ENCODE measurements at regions not wholly inside any gene's neighbourhood (a gene's known extent, or its start where the extent isn't known, plus 50 kb on each side); places are given as distances from the start of the nearest gene placed in this dataset.
A peak's percentile ranks its signal among the peaks of the same experiment; 100 is the strongest.

DNA sequence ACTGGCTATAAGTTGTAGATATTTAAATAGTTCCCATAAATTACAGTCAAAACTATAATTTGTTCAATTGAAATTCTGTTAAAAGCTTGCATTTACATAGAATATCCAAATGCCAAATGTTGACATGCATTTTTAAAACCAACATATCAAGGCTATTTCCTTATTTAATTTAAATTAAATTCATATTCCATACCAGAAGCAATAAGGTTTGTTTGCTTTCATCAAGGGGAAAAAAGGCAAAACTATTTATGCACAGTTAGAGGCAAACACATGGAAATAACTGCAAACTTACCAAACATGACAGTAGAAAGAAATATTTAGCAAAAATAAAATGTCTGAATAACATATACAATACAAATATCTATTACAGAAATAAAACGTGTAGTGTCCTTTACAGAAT lies 1581.2 kb upstream of the TENM4 start:
- DNase-seq (ENCODE audit: low spot score), result no peak

GRCh38 chr11:81010631-81011030 lies 1569.8 kb upstream of the TENM4 start:
- no peak for DNase-seq (ENCODE audit: low spot score)

DNA sequence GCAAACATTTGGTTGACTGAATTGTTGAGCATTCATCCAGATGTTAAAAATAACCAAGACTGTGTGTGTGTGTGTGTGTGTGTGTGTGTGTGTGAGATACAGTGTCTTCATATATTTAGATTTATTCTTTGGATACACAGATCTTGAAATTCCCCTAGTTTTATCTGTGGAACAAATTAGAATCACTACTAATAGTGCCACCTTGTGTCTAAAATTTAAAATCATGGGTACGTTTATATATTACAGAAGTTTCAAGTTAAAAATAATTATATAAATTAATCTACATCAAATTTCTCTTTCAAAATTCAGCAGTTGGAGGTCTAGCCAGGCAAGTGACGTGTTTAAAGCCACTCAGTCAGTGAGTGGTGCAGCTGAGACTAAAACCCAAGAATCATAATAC lies 1566.2 kb upstream of the TENM4 start:
- peak; percentile 34 for DNase-seq (ENCODE audit: low spot score)

GRCh38 chr11:81005595-81005994 lies 1564.8 kb upstream of the TENM4 start:
- peak; percentile 64 for DNase-seq (ENCODE audit: low spot score)

DNA sequence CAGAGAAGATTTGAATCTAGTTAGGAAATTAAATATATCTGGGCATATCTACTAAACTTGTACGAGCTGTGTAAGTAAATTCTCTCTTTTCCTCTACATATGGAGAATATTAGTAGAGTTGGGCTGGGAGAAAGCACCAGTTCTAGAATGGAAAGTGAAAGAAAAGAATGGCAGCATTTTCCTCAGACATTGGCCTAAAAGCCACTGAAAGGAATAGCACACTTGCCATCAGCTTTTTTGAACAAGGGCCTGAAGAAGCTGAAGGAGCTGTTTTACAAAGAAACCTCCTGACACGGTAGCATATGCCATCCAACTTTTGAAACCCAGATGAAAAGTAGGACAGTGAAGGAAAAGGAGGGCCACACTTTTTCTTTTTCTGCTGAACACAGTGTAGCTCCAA lies 1563.7 kb upstream of the TENM4 start:
- DNase-seq (ENCODE audit: low spot score), result no peak

DNA sequence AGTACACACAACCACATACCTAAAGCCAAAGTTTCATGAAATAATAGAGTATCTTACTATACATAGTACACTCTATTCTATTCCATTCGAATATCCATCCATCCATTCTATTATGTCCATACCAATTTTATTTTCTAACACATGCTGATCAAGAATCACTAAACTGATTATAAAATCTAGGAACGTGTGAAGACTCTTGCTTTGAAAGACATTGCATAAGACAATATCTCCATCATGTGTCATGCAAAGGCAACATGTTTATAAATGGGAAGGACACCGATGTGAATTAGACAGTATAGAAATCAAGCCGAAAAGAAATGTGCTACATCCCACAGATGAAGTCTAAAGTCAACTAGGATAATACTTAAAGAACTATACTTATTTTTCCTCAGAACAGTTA lies 1561.5 kb upstream of the TENM4 start:
- DNase-seq (ENCODE audit: low spot score), result no peak

GRCh38 chr11:81000735-81001134 lies 1559.9 kb upstream of the TENM4 start:
- no peak for DNase-seq (ENCODE audit: low spot score)

DNA sequence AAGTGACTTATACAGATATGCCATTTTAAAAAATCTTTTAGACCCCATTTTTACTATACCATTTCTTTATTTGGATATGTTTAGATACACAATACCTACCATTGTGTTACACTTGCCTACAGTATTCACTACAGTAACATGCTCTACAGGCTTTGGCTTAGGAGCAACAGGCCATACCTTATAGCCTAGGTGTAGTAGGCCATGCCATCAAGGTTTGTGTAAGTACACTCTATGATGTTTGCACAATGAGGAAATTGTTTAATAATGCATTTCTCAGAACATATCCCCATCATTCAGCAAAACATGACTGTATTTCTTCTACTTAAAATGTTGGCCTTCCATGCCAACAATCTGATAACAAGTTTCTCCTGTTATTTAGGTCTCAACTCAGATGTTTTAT lies 1559.5 kb upstream of the TENM4 start:
- DNase-seq (ENCODE audit: low spot score), result no peak

- DNase-seq (ENCODE audit: low spot score), result no peak
Measured at GRCh38 chr11:80995523-80995922, 1554.7 kb upstream of the TENM4 start.

DNA sequence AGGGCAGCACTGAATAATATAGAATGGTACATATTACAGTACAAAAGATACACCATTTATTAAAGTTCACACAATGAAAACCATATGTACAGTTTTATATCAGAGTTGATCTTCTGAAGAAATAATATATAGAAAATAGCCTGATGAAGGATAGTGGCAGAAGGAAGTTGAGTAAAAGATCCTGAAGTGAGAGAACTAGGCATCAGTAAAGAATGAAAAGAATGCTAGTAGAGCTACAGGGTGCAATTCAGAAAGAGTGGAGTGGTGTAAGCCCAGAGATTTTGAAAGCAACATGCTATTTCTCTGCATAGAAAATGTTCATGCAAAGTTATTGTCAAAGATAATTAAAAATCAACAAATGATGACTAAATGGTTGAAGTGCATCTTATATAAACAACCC lies 1552.7 kb upstream of the TENM4 start:
- no peak for DNase-seq (ENCODE audit: low spot score)

- no peak for DNase-seq (ENCODE audit: low spot score)
Measured at GRCh38 chr11:80990885-80991284, 1550.1 kb upstream of the TENM4 start.

DNA sequence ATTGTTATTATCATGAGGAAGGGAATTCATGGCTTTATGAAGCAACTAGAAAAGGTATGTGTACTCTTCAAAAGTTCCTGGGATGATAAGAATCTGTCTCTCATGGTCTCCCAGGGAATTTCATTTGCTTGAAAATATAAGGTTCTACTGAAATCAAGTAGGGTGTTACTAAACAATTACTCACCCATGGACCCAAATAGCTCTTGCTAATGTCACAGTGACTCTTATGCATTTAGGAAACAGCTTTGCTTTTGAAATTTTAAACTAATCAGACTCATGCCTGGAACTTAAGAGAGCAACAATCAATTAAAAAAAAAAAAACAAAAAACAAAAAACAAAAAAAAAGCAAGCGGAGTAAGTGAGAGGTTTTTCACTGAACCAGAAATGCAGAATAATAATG lies 1546.3 kb upstream of the TENM4 start:
- no peak for DNase-seq (ENCODE audit: low spot score)

DNA sequence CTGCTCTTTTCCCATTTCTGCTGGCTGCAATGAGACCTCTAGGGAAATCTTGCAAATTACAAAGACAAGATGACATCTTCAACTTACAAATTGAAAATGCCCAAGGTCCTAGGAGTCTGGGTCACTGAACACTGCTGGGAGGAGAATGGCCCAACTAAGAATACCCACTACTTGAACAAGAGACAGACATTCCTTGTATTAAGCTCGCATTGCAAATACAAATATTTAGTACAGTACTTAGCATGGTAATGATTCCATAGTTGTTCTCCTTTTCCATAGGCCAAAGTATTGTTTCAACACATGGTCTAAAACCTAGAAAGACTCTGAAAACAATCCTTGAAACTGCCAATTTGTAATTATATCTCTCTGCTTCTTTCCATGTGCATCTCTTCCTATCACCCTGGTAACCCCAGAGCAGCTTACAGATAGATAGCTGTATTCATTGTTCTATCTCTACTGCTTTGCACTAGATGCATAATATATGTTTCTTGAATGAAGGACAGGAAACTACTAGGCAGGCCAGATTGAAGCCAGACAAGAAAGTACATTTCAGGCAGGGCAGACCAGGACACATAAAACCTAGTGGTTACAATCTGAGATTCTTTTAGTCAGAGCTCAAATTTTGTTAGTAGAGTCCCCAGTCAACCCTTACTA lies 1545.7 kb upstream of the TENM4 start:
- DNase-seq (ENCODE audit: low spot score), result no peak

- no peak for DNase-seq (ENCODE audit: low spot score)
Measured at GRCh38 chr11:80980227-80980626, 1539.4 kb upstream of the TENM4 start.

DNA sequence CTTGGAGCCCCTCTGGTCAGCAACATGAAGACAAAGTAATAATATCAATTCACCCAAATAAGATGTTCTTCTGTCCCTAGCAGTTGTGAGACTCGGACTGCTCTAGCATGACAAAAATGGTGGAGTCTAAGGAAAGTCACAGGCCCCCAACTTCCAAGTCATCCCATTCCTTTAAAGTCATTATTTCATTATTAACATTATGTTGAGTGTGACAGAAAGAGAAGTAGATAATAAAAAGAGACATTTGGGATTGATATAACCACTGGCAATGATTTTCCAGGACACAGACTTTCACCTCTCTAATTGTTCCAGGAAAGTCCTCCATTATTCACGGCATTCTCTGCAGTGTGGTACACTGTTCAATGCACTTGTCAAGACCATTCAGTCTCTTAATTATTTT lies 1533.0 kb upstream of the TENM4 start:
- DNase-seq (ENCODE audit: low spot score), result no peak

DNA sequence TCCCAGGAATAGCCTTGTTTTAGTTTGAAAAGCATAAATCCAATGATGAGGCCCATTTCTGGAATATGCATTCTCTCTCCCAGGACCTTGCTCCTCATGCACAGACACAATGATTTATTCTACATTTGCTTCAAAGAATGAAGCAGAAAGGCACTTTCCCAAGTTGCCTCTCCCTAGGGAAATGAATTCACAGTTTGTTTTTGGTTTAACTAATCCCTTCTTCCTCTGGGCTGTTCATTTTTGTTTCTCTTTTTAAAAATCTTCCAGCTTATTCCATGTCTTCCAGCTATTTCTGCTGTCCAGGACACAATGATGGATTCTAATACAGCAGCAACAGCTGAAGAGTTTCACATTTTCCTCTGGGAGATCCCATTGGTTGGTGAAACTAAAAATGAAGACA lies 1529.2 kb upstream of the TENM4 start:
- no peak for DNase-seq (ENCODE audit: low spot score)

DNA sequence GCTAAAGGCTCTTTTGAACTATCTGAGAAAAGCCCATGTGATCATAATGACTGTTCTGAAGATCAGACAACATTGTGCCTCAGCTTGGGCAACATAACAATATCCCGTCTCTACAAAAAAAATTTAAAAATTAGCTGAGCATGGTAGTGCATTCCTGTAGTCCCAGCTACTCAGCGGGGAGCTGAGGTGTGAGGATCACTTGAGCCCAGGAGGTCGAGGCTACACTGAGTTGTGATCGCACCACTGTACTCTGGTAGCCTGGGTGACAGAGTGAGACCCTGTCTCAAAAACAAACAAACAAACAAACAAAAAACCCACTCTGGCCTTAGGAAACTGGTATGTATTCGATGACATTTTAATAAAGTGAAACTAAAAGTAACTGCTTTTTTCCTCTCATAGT lies 1526.8 kb upstream of the TENM4 start:
- DNase-seq (ENCODE audit: low spot score), result no peak

DNA sequence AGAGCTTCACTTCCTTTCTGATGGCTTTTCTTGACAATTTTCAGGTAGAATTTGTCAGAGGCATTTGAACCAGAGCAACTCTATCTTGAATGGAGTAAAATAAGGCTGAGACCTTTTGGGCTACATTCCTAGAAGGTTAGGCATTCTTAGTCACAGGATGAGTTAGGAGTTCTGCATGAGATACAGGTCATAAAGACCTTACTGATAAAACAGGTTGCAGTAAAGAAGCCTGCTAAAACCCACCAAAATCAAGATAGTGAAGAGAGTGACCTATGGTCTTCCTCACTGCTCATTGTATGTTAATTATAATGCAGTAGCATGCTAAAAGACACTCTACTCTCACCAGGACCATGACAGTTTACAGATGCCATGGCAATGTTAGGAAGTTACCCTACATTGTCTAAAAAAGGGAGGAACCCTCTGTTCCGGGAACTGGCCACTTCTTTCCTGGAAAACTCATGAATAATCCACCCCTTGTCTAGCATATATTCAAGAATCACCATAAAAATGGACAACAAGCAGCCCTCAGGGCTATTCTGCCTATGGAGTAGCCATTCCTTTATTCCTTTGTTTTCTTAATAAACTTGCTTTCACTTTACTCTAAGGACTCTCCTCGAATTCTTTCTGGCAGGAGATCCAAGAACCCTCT lies 1519.7 kb upstream of the TENM4 start:
- DNase-seq (ENCODE audit: low spot score), result no peak

DNA sequence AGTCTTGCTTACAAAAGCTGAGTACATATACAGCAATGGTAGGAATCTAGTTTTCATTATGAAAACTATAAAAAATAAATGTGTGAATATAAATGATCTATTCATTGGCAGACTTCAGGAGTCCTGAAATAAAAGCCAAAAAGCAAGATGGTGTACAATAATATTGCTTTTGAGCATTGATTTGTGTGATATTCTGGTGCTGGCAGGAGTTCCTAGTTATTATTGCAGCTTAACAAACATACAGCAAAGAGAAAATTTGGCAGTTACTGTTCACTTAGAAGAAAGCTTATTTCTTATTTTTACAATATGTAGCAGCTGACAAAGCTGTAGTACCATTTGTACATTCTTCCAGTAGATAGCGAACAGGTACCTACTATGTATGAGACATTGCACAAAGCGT lies 1518.9 kb upstream of the TENM4 start:
- no peak for DNase-seq (ENCODE audit: low spot score)

GRCh38 chr11:80958987-80959386 lies 1518.2 kb upstream of the TENM4 start:
- no peak for DNase-seq (ENCODE audit: low spot score)

- no peak for DNase-seq (ENCODE audit: low spot score)
Measured at GRCh38 chr11:80958361-80958760, 1517.5 kb upstream of the TENM4 start.

DNA sequence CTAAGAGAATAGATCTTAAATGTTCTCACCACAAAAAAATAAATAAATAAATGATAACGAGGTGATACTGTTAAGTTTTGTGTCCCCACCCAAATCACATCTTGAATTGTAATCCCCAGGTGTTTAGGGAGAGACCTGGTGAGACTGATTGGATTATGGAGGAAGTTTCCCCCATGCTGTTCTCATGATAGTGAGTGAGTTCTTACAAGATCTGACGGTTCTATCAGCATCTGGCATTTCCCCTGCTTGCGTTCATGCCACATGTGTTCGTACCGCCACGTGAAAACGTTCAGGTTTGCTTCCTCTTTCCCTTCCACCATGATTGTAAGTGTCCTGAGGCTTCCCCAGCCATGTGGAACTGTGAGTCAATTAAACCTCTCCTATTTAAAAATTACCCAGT lies 1514.8 kb upstream of the TENM4 start:
- DNase-seq (ENCODE audit: low spot score), result no peak

DNA sequence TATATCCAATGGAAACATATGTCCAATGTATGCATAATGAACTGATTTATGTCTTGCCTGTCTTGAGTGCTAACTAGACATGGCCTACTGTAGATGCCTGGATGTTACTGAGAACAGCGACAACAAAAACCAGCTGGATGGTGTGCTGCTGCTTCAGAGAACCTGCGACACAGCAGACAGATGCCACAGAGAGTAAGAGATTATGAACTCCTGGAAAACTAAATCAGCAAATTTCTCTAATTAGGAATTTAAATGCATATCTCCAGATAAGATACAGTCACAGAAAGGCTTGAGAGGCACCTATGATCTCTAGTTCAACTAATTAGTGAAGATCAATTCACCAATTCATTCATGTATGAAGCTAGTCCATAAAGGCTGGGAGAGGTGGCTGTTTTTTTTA lies 1508.0 kb upstream of the TENM4 start:
- no peak for DNase-seq (ENCODE audit: low spot score)

- no peak for DNase-seq (ENCODE audit: low spot score)
Measured at GRCh38 chr11:80944758-80945157, 1503.9 kb upstream of the TENM4 start.

Data from SW480 (cell line).